K562 (cell line): ENCODE measurements at regions not wholly inside any gene's neighbourhood (a gene's known extent, or its start where the extent isn't known, plus 50 kb on each side); places are given as distances from the start of the nearest gene placed in this dataset.

Experiments used
- ATAC-seq: fragments of 200-7000 bp; cut with Tn5 transposase; 3 replicates; pipeline ENCODE4 v1.9.1; 2020; ENCODE audit warnings: moderate library complexity
- BruUV-seq: library from RNA; stranded (reverse); fragments of 400-500 nt; replicated peaks from 2 replicates; lab custom pipeline; 2021; lab: Mats Ljungman, UMichigan
- CTCF ChIA-PET: fragments of 300-600 bp; formaldehyde crosslinking; extraction: SDS; loops from one replicate; lab custom pipeline; 2021; ENCODE audit warnings: low intra/inter-chr PET ratio; lab: Yijun Ruan, JAX
- POLR2A ChIA-PET: fragments of 300-600, 350-650 bp; sonication (Branson Sonifier 250); formaldehyde crosslinking; extraction: SDS; loops from one replicate; lab custom pipeline; 2021; ENCODE audit warnings: antibody characterized with exemption, inconsistent platforms; lab: Yijun Ruan, JAX
- DNase-seq, 4 experiments: peaks; one replicate each; pipeline versions ENCODE4 v3.0.0 to v3.0.0-alpha.2; 2011 to 2018; ENCODE audit warnings: low spot score in 3 of 4, mixed read lengths in 3 of 4; ENCODE audit errors: extremely low read depth in 1 of 4
- FAIRE-seq: peaks from 2 replicates; lab custom pipeline; 2011; peaks lifted over from hg19 to GRCh38; lab: Jason Lieb, UNC
- H2AFZ ChIP-seq: 2 replicates; pipeline ENCODE4 v1.6.0; 2011; ENCODE audit warnings: low read depth, low read length, control low read depth, inconsistent platforms
- H3K27ac ChIP-seq: fragments of 200-600 bp; 3 replicates; pipeline ENCODE4 v1.8.0; 2011; ENCODE audit warnings: low read depth, mild to moderate bottlenecking, control low read depth, inconsistent platforms, low read length, moderate library complexity, mixed read lengths; ENCODE audit errors: extremely low read depth
- H3K27me3 ChIP-seq, 2 experiments: fragments of 300-600 bp in 1 of 2; 2 replicates in 1 of 2; 3 replicates in 1 of 2; pipeline versions ENCODE4 v1.6.0 to v1.8.0; 2011; ENCODE audit warnings: inconsistent platforms in 2 of 2, low read length in 2 of 2, mild to moderate bottlenecking in 1 of 2, mixed read lengths in 1 of 2, moderate library complexity in 1 of 2; ENCODE audit not compliant: control insufficient read depth in 2 of 2, insufficient read depth in 2 of 2
- H3K36me3 ChIP-seq: fragments of 300-600 bp; 3 replicates; pipeline ENCODE4 v1.8.0; 2011; ENCODE audit warnings: mild to moderate bottlenecking, low read length, inconsistent platforms; ENCODE audit not compliant: control insufficient read depth, insufficient read depth
- H3K4me1 ChIP-seq, 2 experiments: fragments of 200-600 bp in 1 of 2; replicated peaks in 1 of 2; 2 replicates in 1 of 2; 3 replicates in 1 of 2; pipeline versions ENCODE4 v1.5.1 to v1.8.0; 2011; ENCODE audit warnings: inconsistent platforms in 2 of 2, low read length in 2 of 2, mild to moderate bottlenecking in 1 of 2, mixed read lengths in 1 of 2, moderate library complexity in 1 of 2; ENCODE audit not compliant: control insufficient read depth in 2 of 2, insufficient read depth in 2 of 2
- H3K4me2 ChIP-seq: 2 replicates; pipeline ENCODE4 v1.6.1; 2011; ENCODE audit warnings: low read length, control low read depth, inconsistent platforms, mixed read lengths; ENCODE audit not compliant: insufficient read depth
- H3K4me3 ChIP-seq: fragments of 200-600 bp; sonication (generic), shearing (Covaris generic); 2 replicates; pipeline ENCODE4 v1.5.1; 2016; ENCODE audit warnings: control low read depth, inconsistent platforms
- H3K79me2 ChIP-seq: fragments of 200-600 bp; 3 replicates; pipeline ENCODE4 v1.8.0; 2011; ENCODE audit warnings: low read length, inconsistent platforms; ENCODE audit not compliant: control insufficient read depth, insufficient read depth
- H3K9ac ChIP-seq, 2 experiments: 2 replicates each; pipeline versions ENCODE4 v1.6.0 to v1.6.1; 2011; ENCODE audit warnings: low read depth in 2 of 2, low read length in 2 of 2, control low read depth in 1 of 2, inconsistent platforms in 1 of 2, mild to moderate bottlenecking in 1 of 2, mixed read lengths in 1 of 2; ENCODE audit not compliant: insufficient read depth in 1 of 2
- H3K9me1 ChIP-seq: one replicate; pipeline ENCODE4 v1.6.0; 2011; ENCODE audit warnings: inconsistent platforms, mild to moderate bottlenecking, low read length, moderate library complexity; ENCODE audit not compliant: control insufficient read depth, insufficient read depth
- H3K9me3 ChIP-seq: replicated peaks from 2 replicates; pipeline ENCODE4 v1.5.1; 2011; ENCODE audit warnings: low read depth, low read length, inconsistent platforms; ENCODE audit not compliant: control insufficient read depth, insufficient read depth
- H4K20me1 ChIP-seq: replicated peaks from 2 replicates; pipeline ENCODE4 v1.6.1; 2011; ENCODE audit warnings: low read length, inconsistent platforms, mixed read lengths; ENCODE audit not compliant: control insufficient read depth, insufficient read depth
- CBX3 ChIP-seq, 2 experiments: IDR thresholded peaks; 1 replicate in 1 of 2; 2 replicates in 1 of 2; pipeline ENCODE4 v1.6.1; 2012; ENCODE audit warnings: inconsistent platforms in 2 of 2, low read length in 2 of 2, borderline replicate concordance in 1 of 2, control low read depth in 1 of 2
- CHD4 ChIP-seq: fragments of 200-600 bp; sonication (generic); IDR thresholded peaks from 3 replicates; pipeline ENCODE4 v1.6.1; 2012; ENCODE audit warnings: low read depth, mild to moderate bottlenecking, mixed read lengths, low read length, inconsistent platforms; ENCODE audit not compliant: insufficient read depth, insufficient replicate concordance, poor library complexity, severe bottlenecking
- ETV1 ChIP-seq: fragments of 450-650 bp; conservative IDR thresholded peaks from 2 replicates; pipeline ENCODE4 v1.6.1; 2016; ENCODE audit warnings: missing genetic modification characterization, control low read depth, low read depth, missing compliant biosample characterization
- FOXA3 ChIP-seq, 2 experiments: fragments of 450-650 bp in 1 of 2; sonication (generic) in 1 of 2; formaldehyde crosslinking; IDR thresholded peaks in 1 of 2; conservative IDR thresholded peaks in 1 of 2; 2 replicates each; pipeline versions ENCODE4 v1.4.0 to v1.8.0; 2020 to 2022; ENCODE audit warnings: mild to moderate bottlenecking in 2 of 2, missing genetic modification reagents in 1 of 2
- FOXK1 ChIP-seq: sonication (generic); formaldehyde crosslinking; IDR thresholded peaks from 2 replicates; pipeline ENCODE4 v1.8.0; 2022; ENCODE audit warnings: missing genetic modification reagents, mild to moderate bottlenecking, borderline replicate concordance
- ILK ChIP-seq: fragments of 450-650 bp; IDR thresholded peaks from 2 replicates; pipeline ENCODE4 v1.6.1; 2016; ENCODE audit warnings: missing genetic modification characterization, low read depth, mild to moderate bottlenecking, missing compliant biosample characterization, moderate library complexity, borderline replicate concordance
- NELFE ChIP-seq: IDR thresholded peaks from 2 replicates; pipeline ENCODE4 v1.6.1; 2011; ENCODE audit warnings: mild to moderate bottlenecking; ENCODE audit not compliant: insufficient read depth, insufficient read length
- NR0B1 ChIP-seq: fragments of 450-650 bp; IDR thresholded peaks from one replicate; pipeline ENCODE4 v1.6.1; 2018; ENCODE audit warnings: mild to moderate bottlenecking, moderate library complexity; ENCODE audit not compliant: partially characterized antibody
- ZNF318 ChIP-seq, 2 experiments: fragments of 450-650 bp; IDR thresholded peaks; 2 replicates each; pipeline ENCODE4 v1.6.1; 2016; ENCODE audit warnings: mild to moderate bottlenecking in 2 of 2, borderline replicate concordance in 1 of 2, low read depth in 1 of 2, moderate library complexity in 1 of 2
- ZNF76 ChIP-seq: fragments of 250-450 bp; sonication (Bioruptor Pico); IDR thresholded peaks from 2 replicates; pipeline ENCODE4 v1.4.0; 2020; ENCODE audit warnings: mild to moderate bottlenecking, moderate library complexity, borderline replicate concordance
- WGBS: fragments of 100-300 bp; shearing (Covaris generic); methylation state at CpG from one replicate; pipeline ENCODE4 v1.1.6; 2016; ENCODE audit warnings: low coverage, mixed read lengths; ENCODE audit not compliant: insufficient coverage; ENCODE audit errors: missing lambda C conversion rate; 5-methylcytosine and 5-hydroxymethylcytosine counted together
- in situ Hi-C: fragments of 300-500 bp; cut with MboI; formaldehyde crosslinking; loops from 4 replicates; pipeline ENCODE4 v1.15.0; 2018; ENCODE audit warnings: inconsistent platforms, mixed read lengths
- intact Hi-C: fragments of 100-400 bp; cut with micrococcal nuclease; formaldehyde crosslinking; loops from 2 replicates; pipeline ENCODE4 v1.14.2; 2022

- H3K9me3 ChIP-seq: peaks cover 2% of the 10 kb centered on the region; the same call in 1 of the 2 replicates
- intact Hi-C loops: no loop called here
- POLR2A ChIA-PET: interaction anchor here (0.5 kb wide), 1 partner anchor 328 kb away, joined by 3 read pairs; no protein-coding TSS in a partner anchor
- TF ChIP-seq FOXK1 (CRISPR knock-in tag): no peak
- TF ChIP-seq ETV1 (tag): no peak
- TF ChIP-seq NR0B1: no peak
- no peak for TF ChIP-seq NELFE
- no peak for TF ChIP-seq FOXA3 (CRISPR knock-in tag; conservative IDR thresholded peaks at IDR 0.05 in 1 of 2, IDR thresholded peaks at IDR 0.05 in 1 of 2)
- no peak for TF ChIP-seq ZNF76 (CRISPR knock-in tag)
- TF ChIP-seq ZNF318 (IDR thresholded peaks at IDR 0.05; ENCODE audit: borderline replicate concordance in 1 of 2, low read depth in 1 of 2): no peak
- no peak for TF ChIP-seq CBX3 (IDR thresholded peaks at IDR 0.05; ENCODE audit: borderline replicate concordance in 1 of 2, low read length in 2 of 2)
- no peak for TF ChIP-seq ILK (tag)
- no peak for TF ChIP-seq CHD4
These were observed 319.3 kb upstream of the UBE2E3 start for GRCh38 chr2:180660881-180661685.

More at GRCh38 chr2:180660881-180661685, 319.3 kb upstream of the UBE2E3 start:
- Histone ChIP-seq H3K4me1 (no peaks in the 10 kb centered on the region), H3K4me2 (no peak overlapping the region), H4K20me1 (no peaks in the 10 kb centered on the region), H3K4me3 (no peak overlapping the region), H3K9ac (no peak overlapping the region), H3K79me2 (no peaks in the 10 kb centered on the region), H2AFZ (no peak overlapping the region), H3K27ac (no peak overlapping the region), H3K36me3 (no peaks in the 10 kb centered on the region), H3K9me1 (no peaks in the 10 kb centered on the region), H3K27me3 (no peaks in the 10 kb centered on the region)
- CTCF ChIA-PET: no interaction called here
- in situ Hi-C loops: no loop called here
- ATAC-seq (no peak), FAIRE-seq (no peak), DNase-seq (no peak)
- WGBS: 4% methylated on average over 5 of the region's 5 CpGs
- no TSS peak for BruUV-seq
